ENCODE measurements at regions not wholly inside any gene's neighbourhood (a gene's known extent, or its start where the extent isn't known, plus 50 kb on each side); places are given as distances from the start of the nearest gene placed in this dataset.

DNA sequence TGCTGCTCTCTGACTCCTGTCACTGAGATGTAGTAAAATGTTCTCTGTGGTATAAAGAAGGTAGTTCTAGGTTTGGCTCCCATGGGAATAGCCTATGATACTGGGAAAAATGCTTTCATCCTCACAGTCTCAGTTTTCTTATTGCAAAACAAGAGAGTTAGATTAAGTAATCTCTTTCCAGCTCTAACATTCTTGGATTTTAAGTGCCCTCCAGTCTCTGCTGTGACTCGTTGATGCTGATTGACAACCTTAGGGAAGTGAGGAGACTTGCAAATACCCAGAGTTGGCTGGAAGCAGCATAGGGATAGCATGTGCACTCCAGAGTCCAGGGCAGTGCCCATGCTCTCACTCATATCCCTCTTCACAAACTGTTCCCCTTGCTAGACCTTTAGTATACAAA is 534.9 kb downstream of the SLC4A3 start:
- Histone ChIP-seq H3K27ac (ENCODE audit: extremely low read depth, low read depth, low read length) (no peak overlapping the region), H3K9me3 (ENCODE audit: control insufficient read depth, insufficient read depth, low read depth, low read length) (no peaks in the 10 kb centered on the region), H3K4me1 (ENCODE audit: control insufficient read depth, insufficient read depth, low read length) (no peaks in the 10 kb centered on the region), H3K4me3 (ENCODE audit: low read depth, low read length) (no peak overlapping the region), H3K36me3 (ENCODE audit: control insufficient read depth in 2 of 2, insufficient read depth in 1 of 2, low read length in 2 of 2) (no peaks in the 10 kb centered on the region)
- TF ChIP-seq ZNF747 (tag by site-specific recombination; IDR thresholded peaks at IDR 0.05) (no peak), ZNF155 (tag by site-specific recombination; IDR thresholded peaks at IDR 0.05) (no peak), ZNF2 (tag by site-specific recombination; IDR thresholded peaks at IDR 0.05) (no peak), PRDM2 (tag by site-specific recombination; IDR thresholded peaks at IDR 0.05; ENCODE audit: borderline replicate concordance) (no peak), YY1 (tag by site-specific recombination; IDR thresholded peaks at IDR 0.05) (no peak), PATZ1 (tag by site-specific recombination; IDR thresholded peaks at IDR 0.05) (no peak), ZNF792 (tag by site-specific recombination; IDR thresholded peaks at IDR 0.05) (no peak), ZNF830 (tag by site-specific recombination; IDR thresholded peaks at IDR 0.05; ENCODE audit: low read depth) (no peak), ZNF416 (tag by site-specific recombination; IDR thresholded peaks at IDR 0.05) (no peak)
- ChIA-PET CTCF (no interaction called here), POLR2A (no interaction called here)

DNA sequence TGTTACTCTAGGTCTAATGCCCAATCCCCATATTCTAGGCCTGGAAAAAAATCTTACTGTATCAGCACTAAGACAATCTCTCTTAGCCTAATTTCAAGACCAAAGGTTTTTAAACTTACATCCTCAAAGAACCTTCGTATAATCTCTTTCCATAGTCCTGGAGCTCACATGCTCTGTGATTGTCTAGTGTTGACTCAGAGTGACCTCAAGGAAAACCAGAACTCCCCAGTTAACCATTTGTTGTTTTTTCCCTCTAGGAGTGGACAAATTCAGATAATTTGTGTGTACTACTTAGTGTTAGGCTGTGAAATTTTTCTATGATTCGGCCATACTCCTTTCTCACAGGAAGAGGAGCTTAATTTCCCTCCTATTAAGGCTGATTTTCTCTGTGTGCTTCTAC is 536.1 kb downstream of the SLC4A3 start:
- no peak overlapping the region for H3K4me3 ChIP-seq (ENCODE audit: low read depth, low read length)
- H3K4me1 ChIP-seq (ENCODE audit: control insufficient read depth, insufficient read depth, low read length) = no peaks in the 10 kb centered on the region
- no peaks in the 10 kb centered on the region for H3K36me3 ChIP-seq (ENCODE audit: control insufficient read depth in 2 of 2, insufficient read depth in 1 of 2, low read length in 2 of 2)
- TF ChIP-seq ZNF24 (tag by site-specific recombination; IDR thresholded peaks at IDR 0.05) = no peak
- TF ChIP-seq ZNF549 (tag by site-specific recombination; IDR thresholded peaks at IDR 0.05) = no peak
- TF ChIP-seq KLF9 (tag by site-specific recombination; IDR thresholded peaks at IDR 0.05; ENCODE audit: low read depth) = no peak
- TF ChIP-seq ZNF423 (tag by site-specific recombination; IDR thresholded peaks at IDR 0.05) = no peak
- TF ChIP-seq ZFHX2 (tag by site-specific recombination; conservative IDR thresholded peaks at IDR 0.05) = no peak
- no peak for TF ChIP-seq ZNF692 (tag by site-specific recombination; IDR thresholded peaks at IDR 0.05)
- TF ChIP-seq ZNF791 (tag by site-specific recombination; IDR thresholded peaks at IDR 0.05) = no peak
- TF ChIP-seq ZNF362 (tag by site-specific recombination; IDR thresholded peaks at IDR 0.05) = no peak
- TF ChIP-seq IKZF3 (tag by site-specific recombination; IDR thresholded peaks at IDR 0.05) = no peak
- no peak for TF ChIP-seq ZNF23 (tag by site-specific recombination; IDR thresholded peaks at IDR 0.05; ENCODE audit: borderline replicate concordance)
- no peak for TF ChIP-seq ZNF701 (tag by site-specific recombination; IDR thresholded peaks at IDR 0.05)
- TF ChIP-seq ZNF626 (tag by site-specific recombination; IDR thresholded peaks at IDR 0.05) = no peak
- no peak for TF ChIP-seq ZNF513 (tag by site-specific recombination; IDR thresholded peaks at IDR 0.05)
- no peak for TF ChIP-seq ZNF621 (tag by site-specific recombination; IDR thresholded peaks at IDR 0.05)
- TF ChIP-seq ZNF555 (tag by site-specific recombination; conservative IDR thresholded peaks at IDR 0.05) = no peak
- TF ChIP-seq ZBTB17 (tag by site-specific recombination; IDR thresholded peaks at IDR 0.05) = no peak
- no peak overlapping the region for H3K27ac ChIP-seq (ENCODE audit: extremely low read depth, low read depth, low read length)
- POLR2A ChIA-PET = no interaction called here
- H3K9me3 ChIP-seq (ENCODE audit: control insufficient read depth, insufficient read depth, low read depth, low read length) = no peaks in the 10 kb centered on the region
- CTCF ChIA-PET = no interaction called here
